HAP-1 (cell line): ENCODE measurements at regions not wholly inside any gene's neighbourhood (a gene's known extent, or its start where the extent isn't known, plus 50 kb on each side); places are given as distances from the start of the nearest gene placed in this dataset.
"Not testable (repeated sequence)": the region's sequence is repeated elsewhere in the genome, so short reads cannot be mapped to it uniquely, and the experiment has no call there.

Experiments
- DNase-seq, 2 experiments: peaks; one replicate each; pipeline ENCODE4 v3.0.0-alpha.2; 2016 to 2020; ENCODE audit warnings: low spot score in 2 of 2
- H3K27me3 ChIP-seq: fragments of 250-450 bp; sonication (Bioruptor Pico); 2 replicates; pipeline ENCODE4 v1.5.1; 2020; ENCODE audit warnings: low read depth, mild to moderate bottlenecking, moderate library complexity
- H3K36me3 ChIP-seq: fragments of 250-450 bp; sonication (Bioruptor Pico); replicated peaks from 2 replicates; pipeline ENCODE4 v1.5.1; 2020; ENCODE audit warnings: mild to moderate bottlenecking
- H3K4me1 ChIP-seq: fragments of 250-450 bp; sonication (Bioruptor Pico); 2 replicates; pipeline ENCODE4 v1.5.1; 2020; ENCODE audit warnings: mild to moderate bottlenecking
- H3K4me3 ChIP-seq: fragments of 250-450 bp; sonication (Bioruptor Pico); 2 replicates; pipeline ENCODE4 v1.5.1; 2020; ENCODE audit warnings: mild to moderate bottlenecking, moderate library complexity
- H3K9me3 ChIP-seq: fragments of 250-450 bp; sonication (Bioruptor Pico); 2 replicates; pipeline ENCODE4 v1.5.1; 2020; ENCODE audit warnings: mild to moderate bottlenecking, moderate library complexity
- in situ Hi-C: fragments of 300-500 bp; cut with MboI; formaldehyde crosslinking; loops from 3 replicates; pipeline ENCODE4 v1.14.3; 2020; ENCODE audit warnings: low sequenced_read_pairs, inconsistent platforms, mixed read lengths

- Histone ChIP-seq H3K9me3 (no peaks in the 10 kb centered on the region), H3K27me3 (no peaks in the 10 kb centered on the region), H3K36me3 (no peaks in the 10 kb centered on the region), H3K4me1 (no peaks in the 10 kb centered on the region), H3K4me3 (no peak overlapping the region)
- in situ Hi-C loops = no loop called here
- DNase-seq = no peak
These were observed 271.9 kb downstream of the OSTF1 start for GRCh38 chr9:75360252-75360651.

DNA sequence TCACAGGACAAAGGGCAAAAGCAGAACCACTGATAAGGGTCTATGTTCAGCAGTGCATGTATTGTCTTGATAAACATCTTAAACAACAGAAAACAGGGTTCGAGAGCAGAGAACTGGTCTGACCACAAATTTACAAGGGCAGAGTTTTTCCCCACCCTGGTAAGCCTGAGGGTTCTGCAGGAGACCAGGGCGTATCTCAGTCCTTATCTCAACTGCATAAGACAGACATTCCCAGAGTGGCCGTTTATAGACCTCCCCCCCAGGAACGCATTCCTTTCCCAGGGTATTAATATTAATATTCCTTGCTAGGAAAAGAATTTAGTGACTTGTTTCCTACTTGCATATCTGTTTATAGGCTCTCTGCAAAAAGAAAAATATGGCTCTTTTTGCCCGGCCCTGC is 274.1 kb downstream of the OSTF1 start:
- H3K4me3 ChIP-seq, H3K9me3 ChIP-seq, in situ Hi-C loops, H3K4me1 ChIP-seq, DNase-seq, H3K27me3 ChIP-seq, H3K36me3 ChIP-seq: not testable (repeated sequence)

DNA sequence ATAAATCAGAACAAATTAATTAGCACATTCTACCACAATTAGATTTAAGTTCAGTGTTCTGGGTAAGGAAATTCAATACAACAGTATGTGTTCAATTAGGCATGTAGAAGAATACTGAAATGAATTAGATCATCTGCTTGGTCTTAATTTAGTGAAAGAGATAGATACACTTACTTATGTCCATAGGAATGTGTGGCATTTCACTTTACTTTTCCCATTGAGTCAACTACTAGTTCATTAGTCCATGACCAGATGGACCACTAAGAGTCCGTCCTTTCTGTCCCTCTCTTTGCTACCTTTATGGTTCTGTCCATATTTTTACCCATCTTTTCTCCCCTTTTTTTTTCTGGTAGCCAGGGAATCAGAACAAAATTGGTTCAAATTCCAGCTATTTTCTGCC is 276.9 kb downstream of the OSTF1 start:
- H3K4me1 ChIP-seq = no peaks in the 10 kb centered on the region
- no peaks in the 10 kb centered on the region for H3K9me3 ChIP-seq
- no peak for DNase-seq
- no peaks in the 10 kb centered on the region for H3K27me3 ChIP-seq
- in situ Hi-C loops = no loop called here
- no peaks in the 10 kb centered on the region for H3K36me3 ChIP-seq
- H3K4me3 ChIP-seq = no peak overlapping the region

GRCh38 chr9:75369989-75370388 is 281.7 kb downstream of the OSTF1 start:
- H3K36me3 ChIP-seq = no peaks in the 10 kb centered on the region
- no peaks in the 10 kb centered on the region for H3K4me1 ChIP-seq
- no peak for DNase-seq
- in situ Hi-C loops = no loop called here
- H3K4me3 ChIP-seq = no peak overlapping the region
- H3K9me3 ChIP-seq = no peaks in the 10 kb centered on the region
- H3K27me3 ChIP-seq = no peaks in the 10 kb centered on the region

- no peaks in the 10 kb centered on the region for H3K9me3 ChIP-seq
- H3K4me3 ChIP-seq = no peak overlapping the region
- DNase-seq = no peak
- in situ Hi-C loops = no loop called here
- no peaks in the 10 kb centered on the region for H3K4me1 ChIP-seq
- no peaks in the 10 kb centered on the region for H3K27me3 ChIP-seq
- no peaks in the 10 kb centered on the region for H3K36me3 ChIP-seq
These were observed 284.4 kb downstream of the OSTF1 start for GRCh38 chr9:75372499-75373268.

DNA sequence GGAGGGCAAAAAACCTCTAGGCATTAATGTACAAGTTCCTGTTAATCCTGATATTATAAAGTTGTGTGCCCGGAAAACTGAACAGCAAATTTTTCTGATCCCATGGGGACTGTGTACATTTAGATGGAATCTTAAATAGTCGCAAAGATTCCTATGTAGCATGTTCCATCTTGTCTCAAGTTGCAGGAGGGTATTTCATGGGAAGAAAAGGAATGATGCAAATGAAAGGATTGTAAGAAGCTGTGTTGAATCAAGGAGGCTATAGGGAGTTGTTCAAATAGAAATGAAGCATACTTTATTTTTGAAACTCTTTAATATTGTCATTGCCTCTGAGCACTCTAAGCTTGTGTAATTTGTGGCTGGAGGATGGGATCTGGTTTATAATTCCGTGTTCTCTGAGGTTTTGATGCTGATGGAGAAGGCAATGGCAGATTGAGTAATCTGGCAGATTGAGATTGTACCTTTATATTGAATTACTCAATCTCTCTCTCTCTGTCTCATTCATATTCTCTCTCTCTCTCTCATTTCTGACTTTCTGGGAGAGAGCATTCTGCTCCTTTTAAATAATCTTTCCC is 288.5 kb downstream of the OSTF1 start:
- in situ Hi-C loops = no loop called here
- no peak for DNase-seq

DNA sequence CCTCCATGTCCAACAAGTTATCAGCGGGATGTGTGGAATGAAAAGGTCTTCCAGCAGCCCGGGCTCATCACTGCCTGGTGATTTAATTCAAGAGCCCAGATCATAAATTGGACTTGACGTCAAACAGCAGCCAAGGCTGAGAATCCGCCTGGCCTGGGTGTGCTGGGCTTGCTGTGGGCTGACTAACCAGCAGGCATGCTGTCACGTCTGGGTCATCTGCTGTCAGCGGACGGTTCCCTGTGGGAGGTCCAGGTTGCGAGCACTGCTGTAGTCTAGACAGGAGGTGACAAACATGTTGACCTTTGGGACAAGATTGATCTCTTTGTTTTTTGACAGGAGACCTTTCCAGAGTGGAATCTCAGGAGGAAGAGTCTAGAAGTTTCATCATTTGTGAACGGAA is 289.7 kb downstream of the OSTF1 start:
- in situ Hi-C loops = no loop called here
- Histone ChIP-seq H3K9me3 (no peaks in the 10 kb centered on the region), H3K36me3 (no peaks in the 10 kb centered on the region), H3K4me1 (no peaks in the 10 kb centered on the region), H3K27me3 (no peaks in the 10 kb centered on the region), H3K4me3 (no peak overlapping the region)
- DNase-seq = no peak

More for the DNA sequence above, 288.5 kb downstream of the OSTF1 start:
- H3K27me3 ChIP-seq = no peaks in the 10 kb centered on the region
- no peak overlapping the region for H3K4me3 ChIP-seq
- no peaks in the 10 kb centered on the region for H3K9me3 ChIP-seq
- H3K4me1 ChIP-seq = no peaks in the 10 kb centered on the region
- H3K36me3 ChIP-seq = no peaks in the 10 kb centered on the region

DNA sequence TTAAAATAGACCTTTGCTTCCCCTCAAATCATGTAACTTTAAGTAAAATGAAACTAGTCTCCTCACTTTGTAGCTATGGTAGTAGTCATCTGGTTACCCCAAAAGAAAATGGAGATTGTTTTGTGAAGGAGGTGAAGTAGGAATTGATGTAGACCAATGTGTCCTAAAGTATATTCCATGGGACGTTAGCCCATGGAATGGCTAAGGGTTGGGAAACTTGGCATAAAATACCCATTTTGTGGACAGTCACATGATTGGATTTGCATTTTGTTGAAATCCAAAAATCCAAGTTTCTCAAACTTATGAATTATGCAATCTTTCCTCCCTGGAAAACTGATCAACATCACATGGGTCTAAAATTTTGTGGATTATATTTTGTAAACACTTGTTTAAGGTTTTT is 290.6 kb downstream of the OSTF1 start:
- Histone ChIP-seq H3K9me3 (no peaks in the 10 kb centered on the region), H3K4me1 (no peaks in the 10 kb centered on the region), H3K36me3 (no peaks in the 10 kb centered on the region), H3K27me3 (no peaks in the 10 kb centered on the region), H3K4me3 (no peak overlapping the region)
- no peak for DNase-seq
- in situ Hi-C loops = no loop called here

DNA sequence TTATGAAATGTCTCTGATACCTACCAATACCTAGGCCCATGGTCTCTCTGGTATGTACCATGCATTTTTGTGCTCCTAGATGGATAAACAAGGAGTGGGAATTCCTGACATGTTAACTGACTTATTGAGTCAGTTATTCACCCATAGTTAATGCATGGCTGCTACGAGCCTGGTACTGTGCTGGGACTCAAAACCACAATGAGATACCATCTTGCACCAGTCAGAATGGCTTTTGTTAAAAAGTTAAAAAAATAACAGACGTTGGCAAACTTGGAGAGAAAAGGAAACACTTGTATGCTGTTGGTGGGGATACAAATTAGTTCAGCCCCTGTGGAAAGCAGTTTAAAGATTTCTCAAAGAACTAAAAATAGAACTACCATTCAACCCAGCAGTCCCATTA is 293.8 kb downstream of the OSTF1 start:
- Histone ChIP-seq H3K4me3 (no peak overlapping the region), H3K4me1 (no peaks in the 10 kb centered on the region), H3K36me3 (no peaks in the 10 kb centered on the region), H3K27me3 (no peaks in the 10 kb centered on the region), H3K9me3 (peaks cover 3% of the 10 kb centered on the region)
- in situ Hi-C loops = no loop called here
- no peak for DNase-seq

GRCh38 chr9:75383420-75384034 is 295.2 kb downstream of the OSTF1 start:
- peak in 1 of 2 experiments; percentile 12 for DNase-seq
- H3K4me1 ChIP-seq, H3K27me3 ChIP-seq, H3K36me3 ChIP-seq, in situ Hi-C loops, H3K4me3 ChIP-seq, H3K9me3 ChIP-seq: not testable (repeated sequence)

DNA sequence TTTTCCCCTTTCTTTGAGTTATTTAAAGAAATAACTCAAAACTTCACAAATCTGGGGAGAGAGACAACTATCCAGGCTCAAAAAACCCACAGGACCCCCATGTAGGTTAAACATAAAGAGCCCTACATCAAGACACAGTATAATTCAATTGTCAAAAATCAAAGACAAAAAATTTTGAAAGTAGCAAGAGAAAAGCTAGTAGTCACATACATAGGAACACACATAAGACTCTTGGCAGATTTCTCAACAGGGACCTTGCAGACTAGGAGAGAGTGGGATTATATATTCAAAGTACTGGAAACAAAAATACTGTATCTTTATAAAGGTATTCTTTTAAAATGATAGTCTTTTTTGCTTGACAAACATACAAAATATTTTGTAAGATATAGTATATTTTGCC is 296.9 kb downstream of the OSTF1 start:
- Histone ChIP-seq H3K36me3 (no peaks in the 10 kb centered on the region), H3K4me1 (no peaks in the 10 kb centered on the region), H3K9me3 (peaks cover 3% of the 10 kb centered on the region), H3K4me3 (no peak overlapping the region), H3K27me3 (no peaks in the 10 kb centered on the region)
- no peak for DNase-seq
- in situ Hi-C loops = no loop called here

GRCh38 chr9:75389101-75389500 is 300.8 kb downstream of the OSTF1 start:
- H3K4me1 ChIP-seq = no peaks in the 10 kb centered on the region
- in situ Hi-C loops = no loop called here
- H3K9me3 ChIP-seq = peaks cover 3% of the 10 kb centered on the region
- H3K36me3 ChIP-seq = no peaks in the 10 kb centered on the region
- no peak for DNase-seq
- H3K27me3 ChIP-seq = no peaks in the 10 kb centered on the region
- H3K4me3 ChIP-seq = no peak overlapping the region

DNA sequence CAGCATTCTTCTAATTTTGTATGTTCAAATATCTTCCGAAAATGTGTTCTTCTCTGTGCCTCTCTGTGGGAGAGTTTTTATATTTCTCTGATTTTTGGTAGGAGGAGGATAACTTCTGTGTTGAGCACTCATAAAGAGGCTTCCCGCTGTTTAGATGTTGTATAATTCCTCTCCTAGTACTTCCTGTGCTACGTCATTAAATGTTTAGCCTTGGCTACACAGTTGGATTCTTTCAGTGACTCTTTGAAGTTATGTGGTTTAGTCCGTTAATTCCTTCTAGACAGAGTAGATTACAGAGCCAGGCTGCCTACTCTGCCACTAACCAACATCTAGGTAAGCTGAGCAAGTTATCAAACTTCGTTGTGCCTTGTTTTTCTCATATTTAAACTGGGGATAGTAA is 302.6 kb downstream of the OSTF1 start:
- Histone ChIP-seq H3K36me3 (no peaks in the 10 kb centered on the region), H3K4me1 (no peaks in the 10 kb centered on the region), H3K9me3 (no peaks in the 10 kb centered on the region; the same call in 1 of the 2 replicates), H3K27me3 (no peaks in the 10 kb centered on the region), H3K4me3 (no peak overlapping the region)
- DNase-seq = no peak
- in situ Hi-C loops = no loop called here

- Histone ChIP-seq H3K9me3 (no peaks in the 10 kb centered on the region), H3K36me3 (no peaks in the 10 kb centered on the region), H3K27me3 (no peaks in the 10 kb centered on the region), H3K4me3 (no peak overlapping the region), H3K4me1 (no peaks in the 10 kb centered on the region)
- in situ Hi-C loops = no loop called here
- no peak for DNase-seq
These were observed 303.2 kb downstream of the OSTF1 start for GRCh38 chr9:75391497-75391896.
